HG02884 (cell line): ENCODE measurements at regions not wholly inside any gene's neighbourhood (a gene's known extent, or its start where the extent isn't known, plus 50 kb on each side); places are given as distances from the start of the nearest gene placed in this dataset.
A peak's percentile ranks its signal among the peaks of the same experiment; 100 is the strongest.
"Not testable (repeated sequence)": the region's sequence is repeated elsewhere in the genome, so short reads cannot be mapped to it uniquely, and the experiment has no call there.

Source experiments
- ATAC-seq: cut with Tn5 transposase; IDR thresholded peaks from one replicate; pipeline ENCODE4 v1.9.1; 2021; ENCODE audit warnings: mild to moderate bottlenecking, moderate library complexity; ENCODE audit not compliant: unreplicated experiment

DNA sequence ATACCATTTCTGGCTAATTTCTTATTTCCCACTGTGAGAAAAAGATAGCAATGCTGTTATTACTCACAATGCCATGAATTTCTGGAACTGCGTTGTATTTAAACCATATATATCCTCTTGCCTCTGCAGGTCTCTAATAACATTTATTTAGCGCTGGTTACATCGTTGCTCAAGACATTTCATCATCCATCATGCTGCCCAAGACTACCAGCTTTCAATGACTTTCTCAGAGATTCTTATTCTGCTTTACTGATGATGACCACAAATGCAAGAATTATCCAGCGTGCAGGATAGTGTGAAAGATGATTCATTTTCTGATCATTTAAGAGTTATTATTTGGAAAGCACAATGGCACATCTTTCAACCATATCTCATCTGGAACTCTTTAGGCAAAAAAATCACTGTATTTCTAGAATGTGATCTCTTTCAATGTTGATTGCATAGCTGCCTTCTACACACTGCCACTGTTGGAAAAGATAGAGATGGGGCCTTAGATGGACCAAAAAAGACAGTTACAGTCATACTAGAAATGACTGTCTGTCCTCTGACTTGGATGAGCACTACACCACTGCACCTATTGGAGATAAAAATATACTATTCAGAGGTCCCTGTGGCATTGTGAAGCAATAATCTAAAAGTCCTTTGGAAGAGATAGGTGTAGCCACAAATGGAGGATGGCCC is 716.1 kb downstream of the NSUN3 start:
- ATAC-seq = no peak

DNA sequence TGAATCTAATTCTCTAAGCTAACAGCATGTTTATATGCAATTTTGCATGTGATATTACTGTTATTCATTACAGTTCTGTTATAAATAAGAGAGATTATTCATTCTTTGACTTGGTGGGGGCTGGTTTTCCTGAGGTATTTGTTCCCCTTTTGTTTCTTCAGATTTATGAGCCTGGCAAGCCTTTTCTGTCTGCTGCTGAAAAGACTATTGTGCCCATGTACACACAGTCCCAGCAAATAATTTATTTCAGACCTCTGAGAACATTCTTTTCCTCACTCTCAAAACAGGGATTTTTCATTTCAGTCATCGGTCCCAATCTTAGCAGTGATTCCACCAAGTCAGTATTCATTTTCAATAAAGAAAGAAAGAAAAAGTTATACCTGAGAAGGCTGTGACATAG is 716.8 kb downstream of the NSUN3 start:
- no peak for ATAC-seq

DNA sequence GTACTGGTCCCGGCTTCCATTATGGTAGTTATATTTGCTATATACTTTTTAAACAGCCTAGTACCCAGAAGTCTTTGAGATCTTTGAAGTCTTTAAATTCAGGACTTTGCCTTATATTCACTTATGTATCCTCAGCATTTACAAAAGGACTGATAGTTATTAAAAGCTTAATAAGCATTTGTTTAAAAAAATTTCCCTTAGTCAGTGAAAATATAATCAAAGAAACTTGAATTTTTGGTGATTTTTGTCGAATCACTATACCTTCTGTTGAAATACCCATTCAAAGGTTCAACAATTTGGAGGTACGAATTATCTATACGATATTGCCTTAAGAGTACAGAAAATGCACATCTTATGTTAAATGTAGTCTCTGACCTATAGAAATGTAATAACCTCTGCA is 721.4 kb downstream of the NSUN3 start:
- ATAC-seq = no peak

DNA sequence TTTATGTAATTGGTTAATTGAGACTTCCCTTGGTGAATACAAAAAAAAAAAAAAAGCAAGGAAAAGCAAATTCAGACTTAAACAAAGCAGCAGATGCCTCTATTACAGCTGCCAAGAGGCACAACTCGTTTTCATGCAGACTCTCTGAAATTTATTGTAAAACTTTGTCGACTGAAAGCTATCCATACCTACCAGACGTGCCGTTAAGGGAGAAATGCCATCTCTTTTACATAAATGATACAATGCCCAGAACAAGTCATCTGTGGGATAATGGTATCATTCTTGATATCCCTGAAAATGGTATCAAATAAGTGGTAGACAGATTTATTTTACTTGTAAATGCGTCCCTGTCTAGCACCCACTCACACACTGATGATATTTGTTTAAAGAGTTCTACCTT is 724.2 kb downstream of the NSUN3 start:
- no peak for ATAC-seq

DNA sequence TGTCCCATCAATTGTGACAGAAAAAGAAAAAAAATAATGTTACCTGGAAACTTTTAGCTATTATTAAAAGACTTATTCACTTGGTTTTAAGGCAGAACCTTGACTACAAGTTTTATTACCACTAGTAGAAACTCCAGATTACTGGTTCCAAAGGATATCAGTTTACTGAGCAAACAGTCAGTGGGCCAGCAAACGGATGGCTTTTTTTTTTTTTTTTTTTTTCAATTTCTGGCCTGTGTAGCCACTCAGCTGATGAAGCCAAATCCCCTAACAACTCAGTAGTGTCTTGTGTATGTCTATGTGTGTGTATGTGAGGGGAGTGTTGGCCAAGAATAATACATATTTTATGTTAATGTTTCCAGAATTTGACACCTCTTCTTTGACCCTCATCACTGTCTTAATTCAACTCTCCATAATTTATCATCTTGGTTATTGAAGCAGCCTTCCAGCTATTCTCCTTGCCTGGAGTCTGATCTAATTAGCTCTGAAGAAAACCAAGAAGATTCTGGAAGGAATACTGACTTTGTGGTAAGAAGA is 724.9 kb downstream of the NSUN3 start:
- no peak for ATAC-seq

DNA sequence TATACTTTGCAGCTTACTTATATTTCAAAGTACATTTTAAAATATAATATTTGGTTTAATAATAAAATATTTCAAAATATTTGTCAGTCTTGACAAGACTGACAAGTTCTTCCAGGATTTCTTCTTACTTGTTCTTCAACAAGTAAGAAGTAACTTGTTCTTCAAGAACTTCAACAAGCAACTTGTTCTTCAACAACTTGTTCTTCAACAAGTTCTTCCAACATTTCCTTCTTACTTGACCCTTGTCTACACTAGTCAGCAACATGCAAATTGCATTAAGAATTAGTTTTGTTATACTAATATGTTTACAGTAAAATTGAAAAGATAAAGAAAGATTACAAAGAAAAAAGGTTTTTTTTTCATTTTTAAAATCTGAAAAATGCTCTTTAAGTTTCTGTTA is 731.7 kb downstream of the NSUN3 start:
- ATAC-seq = no peak

DNA sequence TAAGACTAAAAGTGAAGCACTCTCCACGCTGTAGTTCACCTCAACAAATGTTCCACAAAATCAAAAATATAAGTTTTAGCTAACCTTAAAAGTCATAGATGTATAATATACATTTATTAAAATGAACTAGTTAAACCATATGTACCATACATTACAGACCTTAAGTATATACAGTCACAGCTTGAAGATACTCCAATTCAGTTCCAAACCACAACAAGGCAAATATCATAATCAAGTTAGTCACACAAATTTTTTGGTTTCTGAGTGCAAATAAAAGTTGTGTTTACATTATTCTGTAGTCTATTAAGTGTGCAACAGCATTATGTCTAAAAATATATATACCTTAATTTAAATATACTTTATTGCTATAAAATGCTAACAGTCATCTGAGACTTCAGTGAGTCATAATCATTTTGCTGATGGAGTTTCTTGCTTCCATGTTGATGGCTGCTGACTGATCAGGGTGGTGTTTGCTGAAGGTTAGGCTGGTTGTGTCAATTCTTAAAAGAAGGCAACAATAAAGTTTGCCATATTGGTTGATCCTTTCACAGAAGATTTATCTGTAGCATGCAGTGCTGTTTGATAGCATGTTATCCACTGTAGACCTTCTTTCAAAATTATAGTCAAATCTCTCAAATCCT is 736.7 kb downstream of the NSUN3 start:
- ATAC-seq = no peak

DNA sequence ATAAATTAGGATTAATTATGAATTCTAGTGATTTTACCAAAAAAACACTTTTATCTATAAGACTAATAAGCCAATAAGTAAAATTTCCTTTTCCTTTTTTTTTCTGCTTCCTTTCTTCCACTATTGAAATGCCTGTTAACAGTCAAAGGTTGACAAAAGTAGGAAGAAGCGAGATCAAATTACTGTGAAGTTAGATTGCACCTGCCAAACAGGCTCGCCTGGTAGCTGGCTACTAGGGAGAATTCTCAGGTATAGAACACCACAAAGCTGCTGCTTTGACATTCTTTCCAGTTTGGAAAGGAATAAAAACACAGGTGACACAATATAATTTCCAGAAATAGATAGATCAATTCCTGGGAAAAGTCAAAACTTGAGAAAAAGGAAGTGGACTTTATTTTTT is 749.0 kb downstream of the NSUN3 start:
- no peak for ATAC-seq

DNA sequence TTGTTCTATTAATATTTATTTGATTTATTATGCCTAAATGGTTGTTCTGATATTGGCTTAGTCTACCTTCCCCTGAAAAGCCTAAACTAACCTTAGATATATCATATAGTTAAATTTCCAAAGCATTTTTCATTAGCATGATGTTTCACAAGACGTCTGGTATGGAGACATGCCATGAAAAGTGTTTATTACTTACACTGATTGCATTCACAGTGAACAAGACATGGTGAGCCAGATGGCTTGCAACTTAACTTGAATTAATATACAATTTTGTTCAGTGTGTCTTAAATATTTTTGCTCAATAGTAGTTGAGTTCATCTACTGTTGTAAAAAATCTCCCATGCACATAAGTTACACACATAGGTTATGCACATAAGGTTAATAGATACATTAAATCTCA is 758.4 kb downstream of the NSUN3 start:
- ATAC-seq = no peak

DNA sequence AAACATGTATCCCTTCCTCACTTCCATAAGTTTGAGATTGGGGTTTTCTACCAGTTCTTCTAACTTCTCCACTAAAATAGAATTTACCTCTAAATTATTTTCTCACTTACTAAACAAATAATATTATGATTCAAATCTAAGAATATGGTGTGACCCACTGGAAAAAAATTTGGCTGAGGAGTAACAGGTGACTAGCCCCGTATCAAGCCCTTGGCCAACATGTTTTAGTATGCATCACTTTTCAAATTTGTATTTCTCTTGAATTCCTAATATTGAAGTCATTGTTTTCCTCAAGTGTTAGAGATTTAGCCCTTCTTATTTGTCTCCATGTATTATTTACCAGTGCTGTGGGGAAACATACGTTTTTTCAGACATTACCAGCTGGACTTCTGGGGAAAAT is 759.4 kb downstream of the NSUN3 start:
- no peak for ATAC-seq

DNA sequence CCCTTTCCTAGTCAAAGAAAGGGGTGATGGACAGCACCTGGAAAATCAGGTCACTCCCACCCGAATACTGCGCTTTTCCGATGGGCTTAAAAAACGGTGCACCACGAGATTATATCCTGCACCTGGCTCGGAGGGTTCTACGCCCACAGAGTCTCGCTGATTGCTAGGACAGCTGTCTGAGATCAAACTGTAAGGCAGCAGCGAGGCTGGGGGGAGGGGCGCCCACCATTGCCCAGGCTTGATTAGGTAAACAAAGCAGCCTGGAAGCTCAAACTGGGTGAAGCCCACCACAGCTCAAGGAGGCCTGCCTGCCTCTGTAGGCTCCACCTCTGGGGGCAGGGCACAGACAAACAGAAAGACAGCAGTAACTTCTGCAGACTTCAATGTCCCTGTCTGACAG is 783.4 kb downstream of the NSUN3 start:
- ATAC-seq = not testable (repeated sequence)

DNA sequence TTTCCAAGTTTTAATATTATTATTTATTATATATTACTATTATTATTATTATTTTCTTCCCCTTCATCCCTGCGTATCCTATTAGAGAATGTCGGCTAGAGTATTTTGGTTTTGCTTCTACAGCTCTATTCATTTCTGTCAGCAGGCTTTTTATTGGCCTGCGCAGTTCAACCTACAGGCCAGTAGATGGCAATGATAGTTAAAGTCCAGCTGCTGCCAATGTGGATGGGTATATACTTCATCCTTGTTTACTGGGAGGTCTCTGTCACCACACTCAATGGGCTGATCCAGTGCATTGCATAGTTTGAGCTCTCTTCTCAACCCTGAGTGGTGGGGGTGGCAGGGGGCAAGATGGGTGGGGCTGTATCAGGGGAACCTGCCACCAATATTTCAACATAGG is 799.8 kb downstream of the NSUN3 start:
- ATAC-seq = peak; percentile 62

DNA sequence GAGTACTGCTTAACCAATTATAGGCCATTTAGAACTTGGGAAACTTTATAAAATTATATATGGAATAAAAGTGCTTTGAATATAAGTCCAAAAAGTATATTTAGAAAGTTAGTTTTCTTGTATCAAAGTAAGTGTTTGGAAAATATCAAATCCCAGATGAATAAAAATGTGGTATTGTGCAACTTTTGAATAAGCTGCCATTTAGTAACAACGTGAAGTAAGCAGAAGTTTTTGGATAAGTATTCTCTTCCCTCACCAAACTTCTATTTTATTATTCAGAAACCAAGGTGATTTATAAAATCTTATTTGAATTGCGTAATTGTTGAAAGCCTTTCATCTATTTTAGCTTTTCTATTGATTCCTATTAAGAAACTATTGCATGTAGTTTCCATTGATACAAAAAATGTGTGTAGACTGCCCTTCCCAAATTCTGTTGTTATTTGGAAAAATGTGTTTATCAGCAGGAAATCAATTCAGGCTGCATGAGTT is 806.2 kb downstream of the NSUN3 start:
- ATAC-seq = no peak

DNA sequence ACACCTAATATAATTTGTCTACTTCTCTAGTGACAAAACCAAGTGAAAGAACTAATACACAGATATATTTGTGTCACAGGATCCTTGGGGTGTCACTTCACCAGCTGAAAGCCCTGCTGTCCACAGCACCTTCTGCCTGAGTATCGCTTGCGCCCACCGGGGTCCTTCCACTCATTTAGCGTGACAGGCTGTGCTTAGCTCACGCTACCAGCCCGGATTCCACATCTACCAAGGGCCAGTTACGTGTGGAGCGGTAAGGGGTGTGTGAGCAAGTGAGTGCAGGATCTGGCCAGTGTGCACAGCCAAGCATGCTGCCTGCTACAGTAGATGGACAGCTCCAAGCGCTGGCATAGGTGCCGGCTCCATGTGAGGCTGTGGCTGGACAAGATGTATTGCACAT is 810.9 kb downstream of the NSUN3 start:
- ATAC-seq = no peak

DNA sequence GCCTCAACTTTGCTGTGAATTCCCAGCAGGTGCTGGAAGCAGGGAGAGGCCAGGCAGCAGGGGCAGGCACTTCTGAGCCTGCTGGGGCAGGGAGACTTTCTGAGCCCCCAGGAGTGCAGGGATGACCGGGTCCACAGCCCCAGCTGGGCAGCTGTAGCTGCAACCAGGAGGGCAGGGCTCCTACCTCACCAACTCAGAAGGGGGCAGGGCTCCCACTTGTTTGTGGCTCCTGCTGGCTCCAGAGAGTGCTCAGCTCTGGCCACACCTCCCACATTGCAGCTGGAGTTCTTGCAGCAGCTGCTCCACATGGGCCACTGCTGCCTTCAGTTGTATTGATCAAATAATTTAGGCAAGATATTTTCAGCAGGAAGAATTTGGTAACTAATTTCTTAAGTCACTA is 812.3 kb downstream of the NSUN3 start:
- ATAC-seq = no peak

DNA sequence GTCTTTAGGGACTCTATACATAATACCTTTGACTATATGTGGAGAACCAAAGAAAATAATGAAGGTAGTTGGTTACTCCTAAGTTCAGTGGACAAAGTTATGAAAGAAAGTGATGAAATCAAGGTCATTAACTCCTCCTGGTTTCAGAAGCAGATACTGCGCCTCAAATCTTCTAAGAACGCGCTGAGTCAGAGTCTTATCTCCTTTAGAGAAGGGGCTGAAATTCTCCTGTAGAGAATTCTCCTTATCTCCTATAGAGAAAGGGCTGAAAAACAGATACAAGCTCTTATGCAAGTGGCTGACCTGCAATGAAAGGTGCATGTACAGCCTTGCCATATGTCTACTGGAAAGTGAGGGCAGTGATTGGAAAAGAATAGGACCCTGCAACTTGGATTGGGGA is 824.2 kb downstream of the NSUN3 start:
- no peak for ATAC-seq

DNA sequence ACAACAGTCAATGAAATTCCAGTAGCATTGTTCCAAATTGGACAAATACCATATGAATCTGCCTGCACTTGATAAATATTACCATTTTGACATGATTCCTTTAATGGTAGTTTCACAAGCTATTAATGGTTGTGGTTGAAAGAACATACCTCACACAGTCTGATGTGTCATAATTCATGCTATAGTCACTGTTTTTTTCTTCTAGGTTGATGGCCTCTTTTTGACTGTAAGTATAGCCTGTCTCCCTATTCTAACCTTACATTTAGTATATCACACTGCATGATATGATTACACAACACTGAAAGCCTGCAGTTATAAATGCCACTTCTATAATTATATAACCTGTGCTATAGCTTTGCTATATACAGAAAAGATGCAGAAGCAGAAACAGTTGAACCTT is 834.1 kb downstream of the NSUN3 start:
- no peak for ATAC-seq

DNA sequence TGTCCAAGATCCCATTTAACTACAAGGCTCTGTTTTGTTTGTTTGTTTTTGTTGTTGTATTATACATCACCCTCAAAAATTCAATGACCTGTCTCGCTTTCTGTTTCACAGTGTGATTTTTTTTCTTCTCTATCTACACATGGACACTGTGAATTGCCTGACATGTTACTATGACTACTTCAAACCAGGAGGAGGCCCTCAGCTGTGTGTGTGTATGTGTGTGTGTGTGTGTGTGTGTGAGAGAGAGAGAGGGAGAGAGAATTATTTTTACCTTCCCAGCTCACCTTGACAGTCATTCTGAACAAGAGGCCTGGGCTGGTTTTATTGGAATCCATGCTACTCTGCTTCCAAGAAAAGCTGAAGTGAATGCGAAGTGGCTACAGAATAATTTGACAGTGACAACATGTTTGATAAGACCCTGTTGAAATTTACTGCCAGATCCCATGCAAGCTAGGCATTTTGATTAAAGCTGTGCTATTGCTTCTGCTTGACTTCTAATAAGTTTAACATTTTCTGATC is 841.4 kb downstream of the NSUN3 start:
- no peak for ATAC-seq

DNA sequence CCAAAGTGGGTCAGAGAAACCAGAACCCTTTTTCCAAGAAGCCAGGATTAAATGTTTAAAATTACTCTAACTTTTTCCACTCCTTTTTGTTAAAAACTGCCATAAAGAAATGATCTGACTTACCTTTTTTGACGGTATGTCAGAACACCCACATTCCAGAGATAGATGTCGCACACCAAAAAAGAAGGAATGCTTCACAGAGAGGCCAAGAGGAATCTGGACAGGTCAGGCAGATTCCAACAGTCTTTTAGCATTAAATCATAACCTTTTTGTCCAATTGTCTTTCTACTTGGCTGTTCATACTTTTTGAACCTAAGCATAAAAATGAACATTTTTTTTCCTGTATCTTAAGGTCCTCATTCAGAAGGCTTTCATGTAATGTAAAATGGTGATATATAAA is 846.9 kb downstream of the NSUN3 start:
- no peak for ATAC-seq

DNA sequence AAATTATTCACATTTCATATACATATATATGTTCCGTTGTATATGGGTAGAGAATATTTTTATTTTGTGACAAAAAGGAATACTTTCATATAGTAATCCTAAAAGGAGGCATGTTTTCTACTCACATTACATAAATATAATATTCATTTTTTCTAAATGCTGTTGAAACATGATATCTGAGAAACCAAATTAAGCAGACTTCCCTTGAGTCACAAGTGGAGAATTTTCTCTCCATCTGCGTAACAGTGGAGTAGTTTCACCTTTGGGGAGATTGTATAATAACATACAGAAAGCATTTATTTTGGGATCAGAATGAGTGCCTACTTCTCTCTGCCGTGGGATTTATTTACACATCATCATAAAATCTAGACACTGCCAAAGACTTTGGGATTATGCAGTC is 849.8 kb downstream of the NSUN3 start:
- no peak for ATAC-seq

DNA sequence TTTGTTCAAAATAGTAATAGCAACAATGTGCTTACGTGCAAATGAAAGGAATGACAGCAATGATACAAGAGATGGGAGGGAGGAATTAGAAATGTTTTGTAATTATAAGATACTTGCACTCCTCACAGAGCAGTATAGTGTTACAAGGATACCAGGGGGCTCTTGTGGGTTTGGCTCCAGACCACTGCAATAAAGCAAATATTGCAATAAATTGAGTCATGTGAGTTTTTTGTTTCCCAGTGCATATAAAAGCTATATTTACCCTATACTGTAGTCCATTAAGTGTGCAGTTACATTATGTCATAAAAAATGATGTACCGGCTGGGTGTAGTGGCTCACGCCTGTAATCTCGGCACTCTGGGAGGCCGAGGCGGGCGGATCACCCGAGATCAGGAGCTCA is 864.3 kb downstream of the NSUN3 start:
- no peak for ATAC-seq

DNA sequence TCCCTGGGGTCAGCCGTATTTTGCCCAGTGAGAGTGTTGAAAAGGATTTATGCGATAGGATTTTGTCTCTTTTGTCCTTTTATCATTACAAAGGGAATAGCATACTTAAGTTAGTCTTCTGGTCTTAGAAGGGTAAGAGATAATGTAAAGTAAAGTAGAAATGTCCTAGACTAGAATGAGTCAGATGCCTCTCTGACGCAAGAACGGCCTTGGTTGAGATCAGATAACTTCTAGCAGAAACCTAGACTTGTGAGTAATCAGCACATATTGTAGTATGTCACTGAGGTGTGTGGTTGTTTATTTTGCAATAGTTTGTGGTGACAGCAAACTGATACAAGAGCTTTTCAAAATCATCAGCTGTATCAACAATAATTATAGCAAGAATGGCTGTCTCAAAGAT is 866.1 kb downstream of the NSUN3 start:
- ATAC-seq = no peak
